ENCODE measurements at regions not wholly inside any gene's neighbourhood (a gene's known extent, or its start where the extent isn't known, plus 50 kb on each side); places are given as distances from the start of the nearest gene placed in this dataset.

DNA sequence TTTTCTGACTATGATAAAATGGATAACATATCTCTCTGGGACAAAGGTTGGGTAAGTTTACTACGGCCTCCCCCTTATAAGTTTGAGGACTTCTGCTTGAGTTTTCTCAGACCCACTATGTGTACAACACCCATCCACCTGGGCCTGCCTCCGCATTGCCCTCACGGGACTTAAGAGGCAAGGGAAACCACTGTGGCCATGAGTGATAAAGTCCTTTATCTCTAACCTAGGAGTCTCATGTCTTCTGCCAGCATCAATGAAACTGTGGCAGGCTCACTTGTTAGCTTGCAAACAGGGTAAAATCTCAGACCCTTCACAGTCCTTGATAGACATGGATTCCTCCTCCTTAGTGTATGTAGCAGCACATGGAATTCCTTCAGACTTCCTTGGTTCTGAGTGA is 173.4 kb upstream of the MYLIP start:
- TF ChIP-seq CTCF (conservative IDR thresholded peaks at IDR 0.05; ENCODE audit: low read length) (no peak), EZH2phosphoT487 (IDR thresholded peaks at IDR 0.05; ENCODE audit: borderline replicate concordance, low read depth, low read length) (no peak)

Measured in OCI-LY7 (cell line).